ENCODE measurements at regions not wholly inside any gene's neighbourhood (a gene's known extent, or its start where the extent isn't known, plus 50 kb on each side); places are given as distances from the start of the nearest gene placed in this dataset.

GRCh38 chr2:76211991-76212985 lies 501.6 kb upstream of the GCFC2 start:
- no peak overlapping the region for H3K27ac ChIP-seq (ENCODE audit: low read length)

GRCh38 chr2:76210551-76210950 lies 499.8 kb upstream of the GCFC2 start:
- Histone ChIP-seq H3F3A (ENCODE audit: insufficient read depth, low read length) (no peaks in the 10 kb centered on the region), H3K27ac (ENCODE audit: low read length) (no peak overlapping the region), H3K9ac (ENCODE audit: low read length) (no peak overlapping the region), H4K20me1 (ENCODE audit: insufficient read depth, low read length) (no peaks in the 10 kb centered on the region), H3K36me3 (replicated peaks; ENCODE audit: insufficient read depth, low read length) (no peaks in the 10 kb centered on the region), H3K79me2 (ENCODE audit: low read length) (no peaks in the 10 kb centered on the region), H3K9me2 (replicated peaks; ENCODE audit: insufficient read depth, low read length) (no peaks in the 10 kb centered on the region), H3K27me3 (replicated peaks; ENCODE audit: insufficient read depth, low read length) (no peaks in the 10 kb centered on the region; the same call in 1 of the 2 replicates), H2AFZ (ENCODE audit: low read length) (no peak overlapping the region), H3K4me3 (ENCODE audit: low read length) (no peak overlapping the region), H3K9me3 (replicated peaks; ENCODE audit: insufficient read depth, low read length) (no peaks in the 10 kb centered on the region), H3K4me2 (ENCODE audit: low read depth, low read length) (no peak overlapping the region), H3K4me1 (ENCODE audit: low read length) (no peaks in the 10 kb centered on the region)
- no peak for DNase-seq
- TF ChIP-seq EZH2 (optimal IDR thresholded peaks at IDR 0.05; ENCODE audit: low read depth, low read length) (no peak), EZH2phosphoT487 (IDR thresholded peaks at IDR 0.05; ENCODE audit: low read length) (no peak)
- TF ChIP-seq, protein P1, sequence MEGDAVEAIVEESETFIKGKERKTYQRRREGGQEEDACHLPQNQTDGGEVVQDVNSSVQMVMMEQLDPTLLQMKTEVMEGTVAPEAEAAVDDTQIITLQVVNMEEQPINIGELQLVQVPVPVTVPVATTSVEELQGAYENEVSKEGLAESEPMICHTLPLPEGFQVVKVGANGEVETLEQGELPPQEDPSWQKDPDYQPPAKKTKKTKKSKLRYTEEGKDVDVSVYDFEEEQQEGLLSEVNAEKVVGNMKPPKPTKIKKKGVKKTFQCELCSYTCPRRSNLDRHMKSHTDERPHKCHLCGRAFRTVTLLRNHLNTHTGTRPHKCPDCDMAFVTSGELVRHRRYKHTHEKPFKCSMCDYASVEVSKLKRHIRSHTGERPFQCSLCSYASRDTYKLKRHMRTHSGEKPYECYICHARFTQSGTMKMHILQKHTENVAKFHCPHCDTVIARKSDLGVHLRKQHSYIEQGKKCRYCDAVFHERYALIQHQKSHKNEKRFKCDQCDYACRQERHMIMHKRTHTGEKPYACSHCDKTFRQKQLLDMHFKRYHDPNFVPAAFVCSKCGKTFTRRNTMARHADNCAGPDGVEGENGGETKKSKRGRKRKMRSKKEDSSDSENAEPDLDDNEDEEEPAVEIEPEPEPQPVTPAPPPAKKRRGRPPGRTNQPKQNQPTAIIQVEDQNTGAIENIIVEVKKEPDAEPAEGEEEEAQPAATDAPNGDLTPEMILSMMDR (IDR thresholded peaks at IDR 0.05; ENCODE audit: low read length): no peak

More at GRCh38 chr2:76211991-76212985, 501.6 kb upstream of the GCFC2 start:
- Histone ChIP-seq H3K9me3 (replicated peaks; ENCODE audit: insufficient read depth, low read length) (no peaks in the 10 kb centered on the region), H3K27me3 (replicated peaks; ENCODE audit: insufficient read depth, low read length) (no peaks in the 10 kb centered on the region; the same call in 1 of the 2 replicates), H3K4me1 (ENCODE audit: low read length) (no peaks in the 10 kb centered on the region), H3K36me3 (replicated peaks; ENCODE audit: insufficient read depth, low read length) (no peaks in the 10 kb centered on the region), H3K9me2 (replicated peaks; ENCODE audit: insufficient read depth, low read length) (no peaks in the 10 kb centered on the region), H3K4me2 (ENCODE audit: low read depth, low read length) (no peak overlapping the region), H3K9ac (ENCODE audit: low read length) (no peak overlapping the region), H3K4me3 (ENCODE audit: low read length) (no peak overlapping the region), H4K20me1 (ENCODE audit: insufficient read depth, low read length) (no peaks in the 10 kb centered on the region), H3F3A (ENCODE audit: insufficient read depth, low read length) (no peaks in the 10 kb centered on the region), H3K79me2 (ENCODE audit: low read length) (no peaks in the 10 kb centered on the region), H2AFZ (ENCODE audit: low read length) (no peak overlapping the region)
- no peak for TF ChIP-seq EZH2 (optimal IDR thresholded peaks at IDR 0.05; ENCODE audit: low read depth, low read length)
- TF ChIP-seq, protein P1 (IDR thresholded peaks at IDR 0.05; ENCODE audit: low read length): no peak
- TF ChIP-seq EZH2phosphoT487 (IDR thresholded peaks at IDR 0.05; ENCODE audit: low read length): no peak
- peak; percentile 22 for DNase-seq

DNA sequence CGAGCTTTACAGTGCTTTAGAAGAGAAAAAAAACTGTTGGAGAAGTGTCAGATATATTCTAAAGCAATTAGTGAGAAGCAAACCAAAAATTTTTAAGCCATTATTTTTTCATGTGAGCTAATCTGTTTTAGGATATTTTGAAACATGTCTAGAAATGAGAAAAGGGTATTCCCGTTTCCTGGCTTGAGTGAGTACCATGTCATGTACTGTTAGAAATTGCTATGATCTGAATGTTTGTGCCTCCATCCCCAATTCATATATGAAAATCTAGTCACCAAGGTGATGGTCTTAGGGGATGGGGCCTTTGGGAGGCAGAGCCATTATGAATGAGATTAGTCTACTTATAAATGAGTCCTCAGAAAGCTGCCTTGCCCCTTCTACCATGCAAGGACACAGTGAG lies 493.3 kb upstream of the GCFC2 start:
- no peak for DNase-seq
- H3K9me2 ChIP-seq (replicated peaks; ENCODE audit: insufficient read depth, low read length): no peaks in the 10 kb centered on the region
- H3K4me2 ChIP-seq (ENCODE audit: low read depth, low read length): no peak overlapping the region
- H2AFZ ChIP-seq (ENCODE audit: low read length): no peak overlapping the region
- H3K4me1 ChIP-seq (ENCODE audit: low read length): no peaks in the 10 kb centered on the region
- TF ChIP-seq, protein P1 (IDR thresholded peaks at IDR 0.05; ENCODE audit: low read length): no peak
- TF ChIP-seq EZH2phosphoT487 (IDR thresholded peaks at IDR 0.05; ENCODE audit: low read length): no peak
- no peak for TF ChIP-seq EZH2 (optimal IDR thresholded peaks at IDR 0.05; ENCODE audit: low read depth, low read length)
- no peak overlapping the region for H3K9ac ChIP-seq (ENCODE audit: low read length)
- no peak overlapping the region for H3K27ac ChIP-seq (ENCODE audit: low read length)
- H3K9me3 ChIP-seq (replicated peaks; ENCODE audit: insufficient read depth, low read length): no peaks in the 10 kb centered on the region
- H4K20me1 ChIP-seq (ENCODE audit: insufficient read depth, low read length): no peaks in the 10 kb centered on the region
- H3K36me3 ChIP-seq (replicated peaks; ENCODE audit: insufficient read depth, low read length): no peaks in the 10 kb centered on the region
- H3K4me3 ChIP-seq (ENCODE audit: low read length): no peak overlapping the region
- H3K27me3 ChIP-seq (replicated peaks; ENCODE audit: insufficient read depth, low read length): no peaks in the 10 kb centered on the region
- no peaks in the 10 kb centered on the region for H3K79me2 ChIP-seq (ENCODE audit: low read length)
- H3F3A ChIP-seq (ENCODE audit: insufficient read depth, low read length): no peaks in the 10 kb centered on the region
